Hindlimb muscle (tissue), 1 donor: ENCODE measurements at regions not wholly inside any gene's neighbourhood (a gene's known extent, or its start where the extent isn't known, plus 50 kb on each side); places are given as distances from the start of the nearest gene placed in this dataset.
"Not testable (repeated sequence)": the region's sequence is repeated elsewhere in the genome, so short reads cannot be mapped to it uniquely, and the experiment has no call there.

ENCODE experiments used
- DNase-seq: peaks from one replicate; pipeline ENCODE4 v3.0.0-alpha.2; 2013

DNA sequence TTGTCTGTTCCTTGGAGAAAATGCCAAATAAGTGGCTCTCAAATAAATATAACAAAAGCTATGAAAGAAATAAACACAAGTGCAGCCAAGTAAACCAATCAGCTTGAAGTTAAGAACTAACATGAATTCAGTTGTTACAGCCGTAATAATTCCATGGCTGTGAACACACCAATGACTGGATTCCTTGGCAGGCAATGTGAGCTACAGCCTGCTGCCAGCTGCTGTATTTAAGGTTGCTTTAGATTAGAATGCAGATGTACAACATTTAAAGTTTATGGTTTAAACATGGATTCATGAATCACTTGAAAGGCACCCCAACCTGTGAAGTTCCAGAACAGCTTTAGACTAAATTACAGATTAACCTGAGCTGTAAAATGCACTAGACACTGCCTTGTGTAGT is 626.4 kb upstream of the SEMA6A start:
- peak; percentile 45 for DNase-seq

- no peak for DNase-seq
Measured at GRCh38 chr5:117195076-117195475, 620.5 kb upstream of the SEMA6A start.

- DNase-seq: no peak
Measured at GRCh38 chr5:117191251-117191650, 616.6 kb upstream of the SEMA6A start.

- no peak for DNase-seq
Measured at GRCh38 chr5:117189784-117190183, 615.2 kb upstream of the SEMA6A start.

- no peak for DNase-seq
Measured at GRCh38 chr5:117188211-117188610, 613.6 kb upstream of the SEMA6A start.

- DNase-seq: no peak
Measured at GRCh38 chr5:117186751-117187150, 612.1 kb upstream of the SEMA6A start.

DNA sequence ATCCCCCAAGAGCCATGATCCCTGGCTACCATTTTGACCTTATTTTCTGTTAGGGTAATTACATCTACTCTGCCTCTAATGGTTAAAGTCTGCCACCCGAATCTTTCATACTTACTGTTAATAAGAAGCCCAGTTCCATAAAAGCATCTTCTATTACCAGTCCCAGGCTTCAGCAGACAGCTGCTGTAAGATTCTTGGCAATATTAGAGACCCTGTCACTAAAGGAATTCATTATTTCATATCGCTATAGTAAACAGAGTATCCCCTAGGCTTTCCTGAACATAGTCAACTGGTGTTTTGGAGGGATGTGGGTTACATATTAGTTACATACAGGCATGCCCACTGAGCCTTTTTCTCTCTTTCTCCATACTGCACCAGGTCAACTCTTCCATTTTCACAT is 608.7 kb upstream of the SEMA6A start:
- DNase-seq: peak; percentile 17

DNA sequence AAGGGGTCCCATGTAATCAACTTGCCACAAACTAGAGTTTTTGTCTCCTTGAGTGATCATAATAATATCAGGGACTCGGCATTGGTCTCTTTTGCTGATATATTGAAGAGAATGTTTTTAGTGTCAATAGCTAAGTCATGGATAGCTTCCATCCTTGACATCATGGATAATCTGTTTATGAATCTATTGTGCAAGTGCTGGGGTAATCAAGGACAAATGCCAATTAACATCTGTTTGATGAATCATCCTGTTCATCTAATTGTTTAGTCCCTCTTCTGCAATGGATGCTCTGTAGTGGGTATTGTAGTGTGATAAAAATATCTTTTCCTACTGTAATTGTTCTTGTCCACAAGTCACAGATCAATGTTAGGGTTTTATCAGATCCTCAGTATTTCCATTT is 607.5 kb upstream of the SEMA6A start:
- DNase-seq: no peak

GRCh38 chr5:117177302-117177701 is 602.7 kb upstream of the SEMA6A start:
- no peak for DNase-seq

- no peak for DNase-seq
Measured at GRCh38 chr5:117165068-117165467, 590.4 kb upstream of the SEMA6A start.

GRCh38 chr5:117161718-117162335 is 587.2 kb upstream of the SEMA6A start:
- DNase-seq: peak; percentile 19

- no peak for DNase-seq
Measured at GRCh38 chr5:117160391-117160790, 585.8 kb upstream of the SEMA6A start.

GRCh38 chr5:117149312-117149711 is 574.7 kb upstream of the SEMA6A start:
- no peak for DNase-seq

DNA sequence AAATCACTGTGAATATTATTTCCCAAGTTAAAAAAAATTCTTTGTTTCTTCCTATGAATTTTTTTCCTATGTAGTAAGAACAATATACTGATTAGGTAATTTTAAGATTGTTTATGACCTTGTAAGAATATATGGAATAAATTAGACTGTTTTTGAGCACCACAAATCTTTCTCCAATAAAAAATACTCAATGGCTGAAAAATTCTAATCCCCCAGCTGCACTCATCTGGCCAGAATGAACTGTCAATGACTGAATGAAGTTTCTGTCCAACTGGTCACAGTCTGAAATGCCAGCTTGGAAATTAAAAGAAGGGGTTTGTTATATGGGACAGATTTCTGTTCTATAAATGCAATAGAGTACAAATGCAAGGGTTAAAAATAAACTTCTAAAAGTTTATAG is 569.5 kb upstream of the SEMA6A start:
- peak; percentile 13 for DNase-seq

DNA sequence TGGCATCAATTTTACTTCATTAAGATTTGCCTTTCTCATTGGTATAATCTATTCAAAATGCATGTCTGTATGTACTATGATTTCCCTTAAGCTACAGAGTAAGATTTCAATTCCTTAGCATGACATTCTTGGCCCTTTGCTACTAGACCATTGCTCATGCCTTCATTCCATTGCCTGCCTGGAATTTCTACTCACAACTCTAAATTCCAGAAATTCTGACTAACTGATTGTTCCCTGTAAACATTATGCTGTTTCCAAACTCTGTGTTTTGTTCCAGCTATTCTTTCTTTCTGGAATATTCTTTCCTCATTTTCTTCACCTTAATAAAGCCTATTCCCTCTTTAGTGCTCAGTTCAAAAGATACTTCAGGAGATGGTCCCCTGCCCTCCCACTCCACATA is 568.8 kb upstream of the SEMA6A start:
- peak; percentile 8 for DNase-seq

DNA sequence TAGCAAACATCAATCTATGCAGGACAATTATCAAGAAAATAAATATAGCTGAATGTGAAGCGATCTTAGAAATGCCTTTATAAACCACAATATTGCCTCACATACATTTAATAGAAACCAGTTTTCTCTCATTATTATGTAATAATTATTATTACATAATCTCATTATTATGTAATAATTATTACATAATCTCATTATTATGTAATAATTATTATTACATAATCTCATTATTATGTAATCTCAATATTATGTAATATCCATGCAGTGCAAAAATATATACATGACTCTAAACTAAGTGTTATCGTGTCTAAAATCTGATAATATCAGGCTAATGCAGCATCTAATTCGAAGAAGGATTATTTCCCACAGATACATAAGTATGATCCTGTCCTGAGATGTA is 563.9 kb upstream of the SEMA6A start:
- DNase-seq: no peak

GRCh38 chr5:117135851-117136250 is 561.2 kb upstream of the SEMA6A start:
- DNase-seq: no peak

DNA sequence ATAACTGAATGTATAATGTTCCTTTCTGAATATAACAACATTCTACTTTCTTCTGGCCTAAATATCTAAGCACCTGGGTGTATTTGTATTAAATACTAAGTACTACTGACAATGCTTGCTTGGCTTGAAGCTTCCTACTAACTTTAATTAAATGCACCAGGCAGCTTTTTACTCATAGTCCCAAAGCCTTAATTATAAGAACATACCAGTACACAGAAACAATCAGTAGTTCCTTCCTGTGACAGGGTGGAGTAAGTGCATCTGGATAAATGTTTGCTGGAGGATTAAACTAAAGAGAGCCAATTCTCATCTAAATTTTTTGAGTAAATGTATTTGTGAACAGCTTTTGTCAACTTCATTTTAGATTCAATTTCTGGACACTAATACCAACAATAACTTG is 558.6 kb upstream of the SEMA6A start:
- DNase-seq: no peak

DNA sequence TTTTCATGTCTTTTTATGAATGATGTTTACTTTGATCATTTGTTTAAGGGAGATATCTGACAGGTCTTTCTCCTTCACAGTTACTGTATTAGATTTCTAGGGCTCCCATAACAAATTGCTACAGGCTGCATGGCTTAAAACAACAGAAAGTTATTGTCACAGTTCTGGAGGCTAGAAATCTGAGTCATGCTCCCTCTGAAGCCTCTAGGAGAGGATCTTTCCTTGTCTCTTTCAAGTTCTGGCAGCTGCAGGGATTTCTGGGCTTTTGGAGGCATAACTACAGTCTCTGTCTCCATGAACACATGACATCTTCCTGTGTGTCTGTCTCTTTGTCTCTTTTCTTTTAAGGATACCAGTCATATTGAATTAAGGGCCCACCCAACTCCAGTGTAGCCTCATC is 557.3 kb upstream of the SEMA6A start:
- DNase-seq: no peak

DNA sequence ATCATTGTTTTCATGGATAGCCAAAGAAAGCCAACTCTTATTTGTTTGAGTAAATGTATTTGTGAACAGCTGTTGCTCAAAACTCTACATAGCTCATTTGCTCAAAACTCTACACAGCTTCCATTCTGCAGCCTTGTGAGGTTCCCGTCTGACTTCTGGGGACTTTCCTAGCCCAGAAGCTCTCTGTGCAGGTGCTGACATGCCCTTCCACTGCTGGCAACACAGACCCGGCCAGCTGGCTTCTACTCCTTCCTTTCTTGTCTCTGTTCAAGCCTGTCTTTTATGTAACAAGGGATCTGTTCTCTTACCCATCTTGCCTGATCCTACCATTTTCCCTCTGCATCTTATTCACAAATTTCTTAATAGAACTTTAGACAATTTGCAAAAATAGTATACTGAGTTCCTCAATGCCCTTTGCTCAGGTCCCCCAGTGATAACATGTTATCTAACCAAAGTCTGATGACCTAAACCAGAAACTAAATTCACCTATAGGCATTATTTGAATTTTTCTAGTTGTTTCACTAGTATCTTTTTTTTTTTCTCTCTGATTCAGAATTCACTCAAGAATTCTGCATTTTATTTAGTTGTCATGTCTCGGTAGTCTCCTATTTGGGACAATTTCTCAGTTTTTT is 556.5 kb upstream of the SEMA6A start:
- DNase-seq: no peak

DNA sequence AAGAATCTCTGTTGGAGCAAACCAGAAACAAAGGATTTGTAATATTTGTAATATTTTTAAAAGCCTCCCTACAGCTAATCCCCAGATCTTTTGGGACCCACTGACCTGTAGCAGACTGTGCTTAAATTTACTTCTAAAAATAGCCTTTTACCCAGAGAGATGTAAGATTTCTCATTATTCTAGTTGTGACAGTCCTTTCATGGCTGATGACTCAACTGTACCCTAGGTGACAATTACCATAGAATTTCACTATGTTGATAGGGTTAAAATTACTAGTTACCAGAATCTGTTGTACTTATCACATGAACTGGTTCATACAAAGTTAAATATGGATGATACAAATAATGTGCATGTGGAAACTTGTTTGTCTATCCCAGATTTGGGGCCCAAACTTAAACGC is 543.9 kb upstream of the SEMA6A start:
- no peak for DNase-seq

DNA sequence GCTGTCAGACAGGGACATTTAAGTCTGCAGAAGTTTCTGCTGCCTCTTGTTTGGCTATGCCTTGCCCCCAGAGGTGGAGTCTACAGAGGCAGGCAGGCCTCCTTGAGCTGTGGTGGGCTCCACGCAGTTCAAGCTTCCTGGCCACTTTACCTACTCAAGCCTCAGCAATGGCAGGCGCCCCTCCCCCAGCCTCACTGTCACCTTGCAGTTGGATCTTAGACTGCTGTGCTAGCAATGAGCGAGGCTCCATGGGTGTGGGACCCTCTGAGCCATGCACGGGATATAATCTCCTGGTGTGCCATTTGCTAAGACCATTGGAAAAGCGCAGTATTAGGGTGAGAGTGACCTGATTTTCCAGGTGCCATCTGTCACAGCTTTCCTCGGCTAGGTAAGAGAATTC is 542.7 kb upstream of the SEMA6A start:
- DNase-seq: not testable (repeated sequence)

DNA sequence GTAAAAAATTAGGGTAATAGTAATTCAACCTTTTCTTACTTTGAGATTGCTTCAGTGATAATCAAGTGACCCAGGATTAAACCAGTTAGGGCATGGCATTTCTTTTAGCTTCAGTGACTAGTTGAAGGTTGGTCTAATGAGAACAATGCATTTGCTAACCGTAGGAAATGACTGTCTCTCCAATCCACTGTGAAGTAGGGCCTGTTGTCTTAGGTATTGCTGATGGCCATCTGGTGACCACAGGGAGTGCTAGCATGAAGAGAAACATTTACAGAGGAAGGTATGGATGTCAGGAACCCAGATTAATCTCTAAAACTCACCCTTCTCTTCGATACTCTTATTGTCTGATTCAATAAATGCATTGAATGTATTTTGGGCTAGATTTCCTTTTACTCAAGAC is 535.9 kb upstream of the SEMA6A start:
- DNase-seq: no peak

- no peak for DNase-seq
Measured at GRCh38 chr5:117107859-117108258, 533.2 kb upstream of the SEMA6A start.

- no peak for DNase-seq
Measured at GRCh38 chr5:117103703-117104102, 529.1 kb upstream of the SEMA6A start.
